Activated T-cell treated with anti-CD3 and anti-CD28 coated beads, Interleukin-2, amount 50 U/mL, for 4 hours (primary cell): ENCODE measurements at regions not wholly inside any gene's neighbourhood (a gene's known extent, or its start where the extent isn't known, plus 50 kb on each side); places are given as distances from the start of the nearest gene placed in this dataset.

ENCODE experiments used
- ATAC-seq, 2 donors: fragments of 200-7000 bp; cut with Tn5 transposase; one replicate each; pipeline ENCODE4 v1.10.0; 2021
- DNase-seq: peaks from one replicate; pipeline ENCODE4 v3.0.0-alpha.2; 2020
- H3K27me3 Mint-ChIP-seq: one replicate; pipeline ENCODE4 v1.8.0; 2021; ENCODE audit warnings: low read depth, mixed read lengths
- H3K36me3 Mint-ChIP-seq: one replicate; pipeline ENCODE4 v1.8.0; 2022; ENCODE audit warnings: mixed read lengths; ENCODE audit not compliant: insufficient read depth
- H3K4me1 Mint-ChIP-seq: one replicate; pipeline ENCODE4 v1.8.0; 2021; ENCODE audit warnings: low read depth, mixed read lengths
- H3K4me3 Mint-ChIP-seq: one replicate; pipeline ENCODE4 v1.8.0; 2021; ENCODE audit warnings: mild to moderate bottlenecking, moderate library complexity, mixed read lengths
- H3K9me3 Mint-ChIP-seq: one replicate; pipeline ENCODE4 v1.8.0; 2021; ENCODE audit warnings: mixed read lengths

DNA sequence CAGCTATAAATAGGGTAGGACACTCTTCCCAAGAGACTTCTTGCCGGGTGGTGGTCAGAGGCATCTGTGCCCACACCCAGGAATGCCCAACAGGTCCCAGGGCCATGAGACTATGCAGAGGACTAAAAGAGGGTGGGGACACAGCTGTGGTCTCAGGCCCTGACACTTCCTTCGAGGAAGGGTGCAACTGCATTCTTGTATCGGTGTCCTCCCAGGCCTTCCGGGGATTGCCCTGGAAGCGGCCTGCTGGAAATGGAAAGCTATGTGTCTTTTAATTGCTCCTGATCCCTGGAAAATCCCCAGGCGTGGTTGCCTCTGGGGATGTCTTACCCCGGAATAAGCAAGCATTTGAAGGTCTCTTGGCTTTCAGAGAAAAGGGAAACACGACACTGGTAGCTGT is 176.7 kb downstream of the SOX11 start:
- ATAC-seq: no peak
- DNase-seq: no peak
- Mint-ChIP-seq H3K4me1 (no peaks in the 10 kb centered on the region), H3K9me3 (peaks cover 13% of the 10 kb centered on the region), H3K27me3 (no peaks in the 10 kb centered on the region), H3K36me3 (no peaks in the 10 kb centered on the region), H3K4me3 (no peak overlapping the region)

DNA sequence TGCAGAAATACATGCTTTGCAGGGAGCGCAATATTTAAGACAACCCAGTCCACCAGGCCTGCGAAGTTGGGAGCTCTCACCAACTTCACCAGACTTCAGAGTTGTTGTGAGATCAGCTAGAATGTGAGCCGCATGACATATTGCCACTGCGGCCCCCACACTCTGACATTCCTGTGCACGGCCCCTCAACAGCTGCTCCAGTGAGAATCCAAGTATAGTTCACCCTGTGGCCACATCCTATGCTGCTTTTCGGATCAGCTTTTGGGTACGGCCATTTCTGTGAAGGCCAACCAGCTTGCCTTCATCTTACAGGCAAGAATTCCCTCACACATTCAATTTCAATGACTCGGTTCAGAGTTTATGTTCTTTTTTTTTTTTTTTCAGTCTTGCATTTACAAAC is 177.8 kb downstream of the SOX11 start:
- Mint-ChIP-seq H3K4me3 (no peak overlapping the region), H3K36me3 (no peaks in the 10 kb centered on the region), H3K4me1 (no peaks in the 10 kb centered on the region), H3K9me3 (peaks cover 6% of the 10 kb centered on the region), H3K27me3 (no peaks in the 10 kb centered on the region)
- no peak for DNase-seq
- ATAC-seq: no peak

DNA sequence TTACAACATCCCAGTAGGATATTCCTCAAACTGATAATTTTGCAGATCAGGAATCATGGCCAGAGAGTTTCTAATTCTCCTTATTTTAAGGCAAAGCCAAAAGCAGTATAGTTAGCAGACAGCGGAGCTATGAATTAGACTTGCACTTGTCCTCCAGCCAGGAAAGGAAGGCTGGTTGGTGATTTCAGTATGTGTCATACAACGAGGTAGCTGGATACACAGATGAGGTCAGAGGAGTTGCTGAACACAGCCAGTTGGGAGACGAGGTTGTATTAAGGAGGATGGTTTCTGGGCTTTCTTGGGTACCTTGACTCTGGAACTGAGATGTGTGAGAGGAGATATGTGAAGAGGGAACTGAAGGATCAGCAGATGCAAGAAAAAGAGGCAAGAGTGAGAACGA is 185.2 kb downstream of the SOX11 start:
- no peak overlapping the region for H3K4me3 Mint-ChIP-seq
- no peaks in the 10 kb centered on the region for H3K27me3 Mint-ChIP-seq
- peaks cover 16% of the 10 kb centered on the region for H3K9me3 Mint-ChIP-seq
- no peak for DNase-seq
- no peaks in the 10 kb centered on the region for H3K36me3 Mint-ChIP-seq
- ATAC-seq: no peak
- no peaks in the 10 kb centered on the region for H3K4me1 Mint-ChIP-seq

DNA sequence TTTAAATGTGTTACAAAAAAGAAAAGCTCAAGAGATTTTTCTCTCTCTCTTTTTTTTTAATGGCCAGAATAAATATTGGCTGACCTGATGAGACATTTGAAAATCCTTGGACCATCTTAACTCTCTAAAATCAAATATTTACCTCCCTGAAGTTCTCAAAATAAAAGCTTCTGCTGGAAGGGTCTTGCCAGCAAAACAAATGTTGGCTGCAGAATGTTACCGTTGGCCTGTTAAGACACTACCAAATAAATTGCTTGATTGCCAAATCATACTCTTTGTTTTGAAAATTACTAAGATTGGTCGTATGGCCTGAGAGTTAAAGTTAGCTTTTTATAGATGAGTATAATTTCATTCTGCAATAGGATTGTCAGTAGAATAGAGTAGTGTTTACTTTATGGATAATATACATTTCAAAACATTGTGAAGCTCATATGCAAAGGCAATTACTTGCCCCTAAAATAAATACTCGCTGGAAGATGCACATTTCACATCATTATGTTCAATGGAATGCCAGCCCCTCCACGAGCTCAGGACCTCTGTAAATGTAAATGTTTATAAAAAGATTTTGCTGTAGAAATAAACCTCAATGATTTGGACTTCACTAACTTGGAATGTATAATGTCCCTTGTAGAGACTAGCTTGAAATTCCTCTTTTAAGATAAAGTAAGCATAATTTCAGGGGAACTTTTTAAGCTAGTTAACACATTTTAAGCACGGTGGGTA is 193.4 kb downstream of the SOX11 start:
- no peak for DNase-seq
- Mint-ChIP-seq H3K9me3 (peaks cover 10% of the 10 kb centered on the region), H3K4me1 (no peaks in the 10 kb centered on the region), H3K27me3 (no peaks in the 10 kb centered on the region), H3K36me3 (no peaks in the 10 kb centered on the region), H3K4me3 (no peak overlapping the region)
- ATAC-seq: no peak

DNA sequence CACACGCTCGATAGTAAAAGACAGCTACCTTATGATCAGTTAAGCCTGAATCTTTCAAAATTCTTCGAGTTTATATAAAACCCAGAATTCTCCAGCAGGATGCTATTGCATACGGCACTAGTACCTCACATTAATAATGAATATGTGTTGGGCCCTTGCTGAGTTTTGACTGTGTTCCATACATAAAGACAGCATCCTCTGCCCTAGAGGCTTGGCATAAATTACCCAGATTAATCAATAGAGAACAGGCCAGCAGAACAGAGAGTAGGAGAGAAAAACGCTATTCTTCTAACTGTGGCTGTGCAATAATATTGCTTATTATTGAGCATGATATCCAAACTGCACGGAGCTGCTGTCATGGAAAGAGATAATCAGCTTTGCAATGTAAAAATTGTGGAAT is 194.3 kb downstream of the SOX11 start:
- ATAC-seq (no peak), DNase-seq (no peak)
- Mint-ChIP-seq H3K4me1 (no peaks in the 10 kb centered on the region), H3K9me3 (peaks cover 7% of the 10 kb centered on the region), H3K36me3 (no peaks in the 10 kb centered on the region), H3K27me3 (no peaks in the 10 kb centered on the region), H3K4me3 (no peak overlapping the region)

DNA sequence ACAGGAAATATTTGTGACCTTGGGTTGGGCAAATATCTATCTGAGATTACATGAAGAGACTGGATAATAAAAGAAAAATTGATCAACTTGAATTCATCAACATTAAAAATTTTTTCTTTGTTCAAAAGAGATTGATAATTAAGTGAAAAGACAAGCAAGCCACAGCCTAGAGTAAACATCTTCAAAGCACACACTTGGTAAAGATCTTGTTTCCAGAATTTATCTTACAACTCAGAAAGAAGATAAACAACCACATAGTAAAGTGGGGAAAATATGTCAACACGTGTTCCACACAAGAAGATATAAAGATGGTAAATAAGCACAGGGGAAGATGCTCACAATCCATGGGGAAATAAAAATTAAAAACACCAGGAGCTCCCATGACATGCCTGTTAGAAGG is 195.9 kb downstream of the SOX11 start:
- Mint-ChIP-seq H3K4me1 (no peaks in the 10 kb centered on the region), H3K36me3 (no peaks in the 10 kb centered on the region)
- no peak for ATAC-seq

DNA sequence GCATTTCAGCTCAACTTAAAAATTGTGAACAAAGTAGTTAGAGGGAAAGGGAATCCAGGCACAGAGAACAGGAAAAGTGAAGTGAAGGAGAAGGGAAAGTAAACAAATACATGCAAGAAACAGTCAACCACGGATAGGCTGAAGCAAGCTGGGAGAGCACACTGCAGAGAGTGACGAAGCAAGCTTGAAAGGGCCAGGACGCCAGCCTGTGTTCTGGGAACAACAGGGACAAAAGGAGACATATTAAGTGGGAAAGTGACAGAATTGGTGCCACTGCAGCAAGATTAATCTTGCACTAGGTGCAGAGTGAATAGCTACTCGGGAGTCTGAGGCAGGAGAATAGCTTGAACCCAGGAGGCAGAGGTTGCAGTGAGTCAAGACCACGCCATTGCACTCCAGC is 197.3 kb downstream of the SOX11 start:
- H3K4me3 Mint-ChIP-seq: no peak overlapping the region
- DNase-seq (no peak), ATAC-seq (no peak)
- no peaks in the 10 kb centered on the region for H3K4me1 Mint-ChIP-seq
- H3K27me3 Mint-ChIP-seq: no peaks in the 10 kb centered on the region
- H3K36me3 Mint-ChIP-seq: no peaks in the 10 kb centered on the region
- H3K9me3 Mint-ChIP-seq: no peaks in the 10 kb centered on the region

More for the DNA sequence above, 195.9 kb downstream of the SOX11 start:
- DNase-seq: no peak
- no peaks in the 10 kb centered on the region for H3K9me3 Mint-ChIP-seq
- no peak overlapping the region for H3K4me3 Mint-ChIP-seq
- H3K27me3 Mint-ChIP-seq: no peaks in the 10 kb centered on the region

DNA sequence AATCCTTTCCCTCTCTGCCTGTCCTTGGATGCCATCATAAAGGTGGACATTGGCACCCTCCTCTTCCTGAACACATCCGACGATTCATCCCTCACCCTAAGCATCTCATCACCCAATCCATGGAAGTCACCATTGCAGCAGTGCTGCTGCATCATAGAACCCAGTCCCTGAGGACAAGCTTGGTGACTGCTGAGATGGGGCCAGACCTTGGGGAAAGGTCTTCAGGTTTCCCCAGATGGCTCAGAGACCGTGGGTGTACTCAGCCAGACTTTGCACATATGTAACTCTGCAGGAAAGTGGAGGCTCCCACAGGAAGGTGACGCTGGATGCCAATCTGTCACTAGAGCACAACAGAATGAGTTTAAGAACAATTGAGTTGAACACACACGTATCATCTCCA is 202.2 kb downstream of the SOX11 start:
- Mint-ChIP-seq H3K27me3 (peaks cover 2% of the 10 kb centered on the region), H3K36me3 (no peaks in the 10 kb centered on the region), H3K4me1 (no peaks in the 10 kb centered on the region), H3K9me3 (peaks cover 9% of the 10 kb centered on the region), H3K4me3 (no peak overlapping the region)
- DNase-seq (no peak), ATAC-seq (no peak)

DNA sequence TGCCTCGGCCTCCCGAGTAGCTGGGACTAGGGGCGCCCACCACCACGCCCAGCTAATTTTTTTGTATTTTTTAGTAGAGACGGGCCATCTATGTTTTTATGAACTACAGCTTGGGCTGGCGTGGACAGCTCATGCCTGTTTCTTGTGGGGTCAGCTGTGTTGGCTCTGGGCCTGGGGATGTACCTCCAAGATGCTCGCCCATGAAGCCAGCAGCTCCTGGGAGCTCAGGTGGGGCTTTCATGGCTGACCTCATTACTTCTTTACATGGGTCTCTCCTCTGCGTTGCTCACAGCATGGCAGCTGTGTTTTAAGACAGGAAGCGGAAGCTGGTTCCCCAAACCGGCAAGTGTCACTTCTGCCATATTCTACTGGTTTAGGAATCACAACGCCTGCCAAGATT is 203.1 kb downstream of the SOX11 start:
- peaks cover 2% of the 10 kb centered on the region for H3K27me3 Mint-ChIP-seq
- DNase-seq (no peak), ATAC-seq (no peak)
- no peak overlapping the region for H3K4me3 Mint-ChIP-seq
- H3K36me3 Mint-ChIP-seq: no peaks in the 10 kb centered on the region
- peaks cover 11% of the 10 kb centered on the region for H3K9me3 Mint-ChIP-seq
- no peaks in the 10 kb centered on the region for H3K4me1 Mint-ChIP-seq

DNA sequence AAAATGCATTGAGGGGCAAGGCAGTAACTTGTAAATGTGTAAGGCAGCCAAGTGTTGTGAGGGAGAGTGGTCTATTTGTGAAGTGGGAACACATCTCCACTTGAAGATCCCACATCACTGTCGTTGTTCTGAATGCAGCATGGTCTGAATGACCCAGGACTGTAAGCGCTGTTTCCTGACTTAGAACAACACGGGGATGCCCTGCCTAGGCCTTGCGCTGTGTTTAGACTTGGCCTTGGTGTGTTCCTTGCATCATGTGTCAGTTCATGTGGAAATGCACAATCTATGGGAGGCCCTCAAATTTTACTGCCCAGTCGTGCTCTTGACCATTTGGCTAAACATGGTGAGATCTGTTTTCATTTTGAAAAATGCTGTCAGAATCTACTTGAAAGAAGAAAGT is 205.1 kb downstream of the SOX11 start:
- H3K9me3 Mint-ChIP-seq: peaks cover 14% of the 10 kb centered on the region
- no peak for DNase-seq
- ATAC-seq: no peak

DNA sequence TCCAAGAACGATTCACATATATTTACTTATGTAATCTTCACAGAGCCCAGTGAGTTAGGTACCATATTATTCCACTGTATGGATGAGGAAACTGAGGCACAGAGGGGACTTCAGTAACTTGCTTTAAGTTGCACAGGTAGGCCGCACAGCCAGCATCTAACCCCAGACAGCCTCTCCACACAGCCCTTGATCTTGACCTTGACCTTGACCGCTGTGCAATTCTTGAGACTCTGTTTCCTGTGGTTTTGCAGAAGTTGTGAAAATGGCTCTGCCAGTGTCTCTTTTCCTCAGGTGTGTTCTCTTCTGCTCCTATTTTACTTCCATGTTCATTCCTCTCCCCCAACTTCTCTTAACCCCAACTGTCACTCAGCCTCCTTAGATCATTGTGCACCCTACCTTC is 206.5 kb downstream of the SOX11 start:
- Mint-ChIP-seq H3K4me3 (no peak overlapping the region), H3K36me3 (no peaks in the 10 kb centered on the region), H3K4me1 (no peaks in the 10 kb centered on the region), H3K9me3 (peaks cover 14% of the 10 kb centered on the region), H3K27me3 (peaks cover 2% of the 10 kb centered on the region)
- no peak for ATAC-seq
- DNase-seq: no peak

More for the DNA sequence above, 205.1 kb downstream of the SOX11 start:
- Mint-ChIP-seq H3K4me3 (no peak overlapping the region), H3K27me3 (peaks cover 2% of the 10 kb centered on the region), H3K4me1 (no peaks in the 10 kb centered on the region), H3K36me3 (no peaks in the 10 kb centered on the region)

DNA sequence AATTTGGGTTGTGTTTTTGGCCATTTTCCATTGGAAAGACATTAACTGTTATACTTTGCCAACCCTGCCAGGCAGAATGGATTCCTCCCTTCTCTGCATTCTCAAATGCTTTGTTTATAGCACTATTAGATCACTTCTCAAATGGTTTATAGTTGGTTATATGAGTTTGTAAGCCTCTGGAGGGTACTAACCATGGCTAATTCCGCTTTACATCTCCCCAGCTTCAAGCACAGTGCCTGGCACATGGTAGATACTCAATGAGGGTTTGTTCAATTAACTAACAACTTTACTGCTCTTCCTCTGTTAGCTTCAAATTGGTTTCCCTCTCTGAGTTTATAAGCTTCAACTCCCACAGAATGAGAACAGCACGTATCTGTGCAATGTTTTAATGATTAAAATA is 213.5 kb downstream of the SOX11 start:
- Mint-ChIP-seq H3K27me3 (no peaks in the 10 kb centered on the region), H3K9me3 (no peaks in the 10 kb centered on the region), H3K4me1 (no peaks in the 10 kb centered on the region), H3K36me3 (no peaks in the 10 kb centered on the region), H3K4me3 (no peak overlapping the region)
- ATAC-seq (no peak), DNase-seq (no peak)

DNA sequence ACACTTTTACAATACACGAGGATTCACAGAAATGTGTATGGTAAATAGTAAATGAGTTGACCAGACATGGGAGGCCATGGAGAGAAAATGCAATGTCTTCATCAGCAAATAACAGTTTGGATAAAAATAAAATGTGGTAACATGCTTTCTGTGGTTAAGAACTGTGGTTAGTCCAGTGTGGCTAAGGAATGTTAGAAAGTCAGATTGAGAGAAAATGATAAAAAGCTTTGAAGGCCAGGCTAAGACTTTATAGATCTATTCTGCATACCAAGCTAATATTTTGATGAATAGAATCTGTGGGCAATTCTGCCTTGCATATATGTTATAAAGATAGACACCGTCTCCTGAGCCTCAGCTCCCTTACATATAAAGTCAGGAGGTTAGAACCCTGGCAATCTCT is 215.9 kb downstream of the SOX11 start:
- no peaks in the 10 kb centered on the region for H3K9me3 Mint-ChIP-seq

DNA sequence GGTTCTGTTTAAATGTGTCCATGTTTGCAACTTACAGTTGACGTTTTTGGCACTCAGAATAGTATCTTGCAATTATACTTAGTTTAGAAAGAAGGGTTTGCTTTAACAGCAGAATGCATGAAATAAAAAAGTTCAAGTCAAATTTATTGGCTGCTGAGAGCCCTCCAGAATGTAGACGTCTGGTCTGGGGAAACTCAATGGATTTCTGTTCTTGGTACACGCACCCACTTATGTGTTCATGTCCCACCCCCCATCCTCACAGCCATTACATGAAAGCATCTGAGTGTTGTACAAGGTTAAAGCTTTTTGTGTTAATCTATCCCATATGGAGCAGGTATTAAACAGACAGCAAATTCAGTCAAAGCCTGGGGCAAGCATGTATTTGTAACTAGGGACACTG is 219.5 kb downstream of the SOX11 start:
- H3K4me1 Mint-ChIP-seq: no peaks in the 10 kb centered on the region
- ATAC-seq (no peak), DNase-seq (no peak)
- no peak overlapping the region for H3K4me3 Mint-ChIP-seq
- H3K9me3 Mint-ChIP-seq: peaks cover 4% of the 10 kb centered on the region
- H3K27me3 Mint-ChIP-seq: no peaks in the 10 kb centered on the region
- no peaks in the 10 kb centered on the region for H3K36me3 Mint-ChIP-seq

More for the DNA sequence above, 215.9 kb downstream of the SOX11 start:
- no peaks in the 10 kb centered on the region for H3K4me1 Mint-ChIP-seq
- no peaks in the 10 kb centered on the region for H3K36me3 Mint-ChIP-seq
- no peak overlapping the region for H3K4me3 Mint-ChIP-seq
- no peak for ATAC-seq
- no peaks in the 10 kb centered on the region for H3K27me3 Mint-ChIP-seq
- DNase-seq: no peak

DNA sequence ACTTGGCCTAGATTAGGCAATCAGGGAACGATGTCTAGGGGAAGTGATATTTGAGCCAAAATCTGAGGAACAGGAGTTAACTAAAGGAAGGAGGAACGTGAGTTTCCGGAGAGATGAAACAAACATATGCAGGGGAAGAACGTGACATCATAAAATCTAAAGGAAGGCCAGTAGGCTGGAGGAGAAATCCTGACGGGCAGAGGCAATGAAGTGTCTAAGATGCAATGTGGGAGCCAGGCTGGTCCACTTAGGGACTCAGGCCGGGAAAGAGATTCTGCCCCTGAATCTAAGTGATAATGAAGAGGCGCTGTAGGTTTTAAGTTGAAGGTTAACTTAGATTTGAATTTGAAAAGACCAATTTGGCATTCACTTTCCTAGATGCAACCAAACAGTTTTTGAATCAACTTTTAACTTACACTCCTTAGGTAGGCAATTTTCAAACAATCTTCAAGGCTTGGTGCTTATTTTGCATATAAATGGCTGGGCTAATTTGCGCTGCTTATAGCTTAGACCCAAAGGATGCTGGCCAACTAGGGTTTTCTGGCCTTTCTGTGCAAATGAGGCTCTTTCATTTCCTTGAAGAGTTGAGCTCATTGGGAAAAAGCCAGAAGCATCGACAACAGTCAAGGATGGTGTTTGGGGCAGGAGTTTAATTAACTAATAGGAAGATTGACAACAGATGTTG is 221.7 kb downstream of the SOX11 start:
- Mint-ChIP-seq H3K36me3 (no peaks in the 10 kb centered on the region), H3K27me3 (peaks cover 2% of the 10 kb centered on the region), H3K4me1 (no peaks in the 10 kb centered on the region), H3K9me3 (peaks cover 8% of the 10 kb centered on the region), H3K4me3 (no peak overlapping the region)
- no peak for DNase-seq
- ATAC-seq: no peak
